ENCODE measurements at regions not wholly inside any gene's neighbourhood (a gene's known extent, or its start where the extent isn't known, plus 50 kb on each side); places are given as distances from the start of the nearest gene placed in this dataset.

DNA sequence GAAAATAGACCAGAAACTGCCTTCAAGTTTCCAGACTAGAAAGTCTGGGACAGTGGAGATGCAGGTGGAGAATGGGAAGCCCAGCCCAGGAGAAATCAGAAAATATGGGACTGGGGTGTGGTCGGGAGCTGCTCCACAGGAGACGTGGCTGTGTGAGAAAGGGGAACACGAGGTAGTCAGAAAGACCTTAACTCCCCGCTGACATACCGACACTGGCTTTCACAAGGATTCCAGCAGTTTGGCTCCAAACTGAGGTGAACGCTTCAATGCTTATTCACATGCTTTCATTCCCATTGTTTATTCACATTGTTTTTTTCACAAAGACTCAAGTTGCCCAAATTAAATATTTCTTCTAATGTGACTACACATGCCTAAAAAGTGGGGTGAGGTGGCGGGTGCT lies 111.5 kb upstream of the SLCO3A1 start:
- TF ChIP-seq CTCF (conservative IDR thresholded peaks at IDR 0.05; ENCODE audit: low read length) = no peak
- TF ChIP-seq EZH2phosphoT487 (IDR thresholded peaks at IDR 0.05; ENCODE audit: borderline replicate concordance, low read depth, low read length) = no peak
